PC-9 (cell line): ENCODE measurements at regions not wholly inside any gene's neighbourhood (a gene's known extent, or its start where the extent isn't known, plus 50 kb on each side); places are given as distances from the start of the nearest gene placed in this dataset.
A peak's percentile ranks its signal among the peaks of the same experiment; 100 is the strongest.
"Not testable (repeated sequence)": the region's sequence is repeated elsewhere in the genome, so short reads cannot be mapped to it uniquely, and the experiment has no call there.

ENCODE experiments used
- BruUV-seq: library from RNA; stranded (reverse); fragments of 400-500 nt; replicated peaks from 2 replicates; lab custom pipeline; 2021; lab: Mats Ljungman, UMichigan
- CTCF ChIA-PET: fragments of 300-600 bp; sonication (Branson Sonifier 250); formaldehyde crosslinking; loops from one replicate; lab custom pipeline; 2022; ENCODE audit warnings: antibody characterized with exemption; lab: Charles Lee
- POLR2A ChIA-PET: fragments of 300-600 bp; sonication (Branson Sonifier 250); formaldehyde crosslinking; loops from one replicate; lab custom pipeline; 2022; ENCODE audit warnings: antibody characterized with exemption; ENCODE audit not compliant: unreplicated experiment; lab: Charles Lee
- DNase-seq, 2 experiments: peaks; one replicate each; pipeline versions ENCODE4 v3.0.0 to v3.0.0-alpha.2; 2015 to 2022; ENCODE audit warnings: mixed read lengths in 1 of 2
- H2AFZ ChIP-seq: fragments of 200-600 bp; sonication (generic); 2 replicates; pipeline ENCODE4 v1.8.1; 2017; ENCODE audit warnings: antibody characterized with exemption
- H3F3A ChIP-seq: fragments of 200-600 bp; sonication (generic); 2 replicates; pipeline ENCODE4 v1.8.1; 2017; ENCODE audit warnings: antibody characterized with exemption, mild to moderate bottlenecking, low read depth; ENCODE audit not compliant: insufficient read depth
- H3K27ac ChIP-seq: fragments of 200-600 bp; sonication (generic); 2 replicates; pipeline ENCODE4 v1.6.1; 2016; ENCODE audit warnings: mixed run types
- H3K27me3 ChIP-seq: fragments of 200-600 bp; sonication (generic); 2 replicates; pipeline ENCODE4 v1.6.1; 2016; ENCODE audit warnings: low read depth, mixed run types; ENCODE audit not compliant: insufficient read depth
- H3K36me3 ChIP-seq: fragments of 200-600 bp; sonication (generic); 2 replicates; pipeline ENCODE4 v1.6.1; 2016; ENCODE audit warnings: low read depth, mixed run types
- H3K4me1 ChIP-seq: fragments of 200-600 bp; sonication (generic); replicated peaks from 2 replicates; pipeline ENCODE4 v1.6.1; 2016; ENCODE audit warnings: mixed run types; ENCODE audit not compliant: insufficient read depth
- H3K4me2 ChIP-seq: fragments of 200-600 bp; sonication (generic); 2 replicates; pipeline ENCODE4 v1.6.1; 2017; ENCODE audit warnings: mixed run types
- H3K4me3 ChIP-seq: fragments of 200-600 bp; sonication (generic); 2 replicates; pipeline ENCODE4 v1.6.1; 2016; ENCODE audit warnings: mixed run types
- H3K79me2 ChIP-seq: fragments of 200-600 bp; sonication (generic); 2 replicates; pipeline ENCODE4 v1.6.1; 2017; ENCODE audit warnings: low read depth, mixed run types
- H3K9me2 ChIP-seq: fragments of 200-600 bp; sonication (generic); 2 replicates; pipeline ENCODE4 v1.8.1; 2017; ENCODE audit warnings: mild to moderate bottlenecking; ENCODE audit not compliant: insufficient read depth
- H3K9me3 ChIP-seq: fragments of 200-600 bp; sonication (generic); 2 replicates; pipeline ENCODE4 v1.8.1; 2016; ENCODE audit warnings: low read depth; ENCODE audit not compliant: insufficient read depth
- H4K20me1 ChIP-seq: fragments of 200-600 bp; sonication (generic); 2 replicates; pipeline ENCODE4 v1.8.1; 2017; ENCODE audit not compliant: insufficient read depth
- CTCF ChIP-seq: fragments of 200-600 bp; sonication (generic); conservative IDR thresholded peaks from 2 replicates; pipeline ENCODE4 v1.6.1; 2017; ENCODE audit warnings: mixed run types, antibody characterized with exemption, mild to moderate bottlenecking, moderate library complexity
- intact Hi-C: fragments of 100-400 bp; cut with micrococcal nuclease; formaldehyde crosslinking; loops from one replicate; pipeline ENCODE4 v1.10.0; 2022; ENCODE audit not compliant: unreplicated experiment

- H3K4me1 ChIP-seq, H4K20me1 ChIP-seq, DNase-seq, POLR2A ChIA-PET, H3K27me3 ChIP-seq, H3F3A ChIP-seq, intact Hi-C loops, CTCF ChIA-PET, H3K27ac ChIP-seq, H3K36me3 ChIP-seq, H3K9me2 ChIP-seq, H2AFZ ChIP-seq, H3K79me2 ChIP-seq, H3K4me2 ChIP-seq, BruUV-seq, H3K9me3 ChIP-seq, H3K4me3 ChIP-seq: not testable (repeated sequence)
- TF ChIP-seq CTCF, result peak; percentile 51; the same call in 1 of the 2 replicates
Observed at GRCh38 chr2:91759361-91759941, 3068.0 kb downstream of the RPIA start.

- H3K27ac ChIP-seq, H3F3A ChIP-seq, H4K20me1 ChIP-seq, H3K79me2 ChIP-seq, H3K36me3 ChIP-seq, POLR2A ChIA-PET, intact Hi-C loops, H3K27me3 ChIP-seq, H3K4me1 ChIP-seq, DNase-seq, H3K9me3 ChIP-seq, CTCF ChIA-PET, H2AFZ ChIP-seq, H3K4me2 ChIP-seq, BruUV-seq, H3K9me2 ChIP-seq, H3K4me3 ChIP-seq: not testable (repeated sequence)
Observed at GRCh38 chr2:91760672-91761071, 3069.2 kb downstream of the RPIA start.

GRCh38 chr2:91762312-91762711 lies 3070.8 kb downstream of the RPIA start:
- H3F3A ChIP-seq, H3K9me3 ChIP-seq, DNase-seq, CTCF ChIA-PET, POLR2A ChIA-PET, H3K4me1 ChIP-seq, H3K4me2 ChIP-seq, H2AFZ ChIP-seq, H3K4me3 ChIP-seq, H3K36me3 ChIP-seq, BruUV-seq, intact Hi-C loops, H3K27ac ChIP-seq, H4K20me1 ChIP-seq, H3K9me2 ChIP-seq, H3K79me2 ChIP-seq, H3K27me3 ChIP-seq: not testable (repeated sequence)

GRCh38 chr2:91763710-91764109 lies 3072.2 kb downstream of the RPIA start:
- H3K9me2 ChIP-seq, H3K27me3 ChIP-seq, BruUV-seq, intact Hi-C loops, H3K79me2 ChIP-seq, POLR2A ChIA-PET, CTCF ChIA-PET, H3F3A ChIP-seq, H4K20me1 ChIP-seq, H3K9me3 ChIP-seq, H3K4me3 ChIP-seq, H2AFZ ChIP-seq, DNase-seq, H3K27ac ChIP-seq, H3K4me2 ChIP-seq, H3K4me1 ChIP-seq, H3K36me3 ChIP-seq: not testable (repeated sequence)

- H3K4me1 ChIP-seq, DNase-seq, H3K4me2 ChIP-seq, POLR2A ChIA-PET, H3K27ac ChIP-seq, H3K9me3 ChIP-seq, H3K36me3 ChIP-seq, intact Hi-C loops, H2AFZ ChIP-seq, H3K4me3 ChIP-seq, BruUV-seq, H3K79me2 ChIP-seq, H3F3A ChIP-seq, H3K27me3 ChIP-seq, H4K20me1 ChIP-seq, H3K9me2 ChIP-seq: not testable (repeated sequence)
- CTCF ChIA-PET, result interaction anchor here (0.6 kb wide), 1 partner anchor 16 kb away, joined by 3 read pairs; no protein-coding TSS in a partner anchor
Observed at GRCh38 chr2:91764581-91765002, 3073.1 kb downstream of the RPIA start.

GRCh38 chr2:91765018-91765754 lies 3073.7 kb downstream of the RPIA start:
- H3K4me2 ChIP-seq, H4K20me1 ChIP-seq, intact Hi-C loops, H2AFZ ChIP-seq, H3K4me3 ChIP-seq, H3K4me1 ChIP-seq, H3K9me2 ChIP-seq, H3K9me3 ChIP-seq, POLR2A ChIA-PET, BruUV-seq, H3K27me3 ChIP-seq, H3K79me2 ChIP-seq, H3F3A ChIP-seq, H3K27ac ChIP-seq, H3K36me3 ChIP-seq: not testable (repeated sequence)
- CTCF ChIA-PET, result interaction anchor here (0.6 kb wide), 1 partner anchor 17 kb away, joined by 3 read pairs; no protein-coding TSS in a partner anchor
- peak in 1 of 2 experiments; percentile 49 for DNase-seq
